ENCODE measurements at regions not wholly inside any gene's neighbourhood (a gene's known extent, or its start where the extent isn't known, plus 50 kb on each side); places are given as distances from the start of the nearest gene placed in this dataset.

DNA sequence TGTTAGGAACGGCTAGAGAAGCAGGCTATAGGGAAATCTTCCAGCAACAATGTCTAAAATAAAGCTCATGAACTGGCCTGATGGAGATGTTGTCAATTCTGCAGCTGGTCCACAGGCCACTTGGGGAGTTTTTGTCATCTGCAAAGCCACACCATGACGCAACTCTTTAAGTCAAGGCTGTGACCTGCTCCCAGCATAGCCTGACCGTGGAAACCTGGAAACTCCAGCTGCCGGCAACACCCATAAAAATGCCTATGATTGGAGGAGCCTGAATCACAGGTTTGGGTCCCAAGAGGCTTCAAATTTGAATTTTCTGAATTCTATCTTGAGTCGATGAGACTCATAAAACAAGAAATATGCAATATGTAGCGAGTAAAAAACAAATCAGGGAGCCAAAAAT lies 969.2 kb upstream of the PRKX start:
- TF ChIP-seq, protein P1, sequence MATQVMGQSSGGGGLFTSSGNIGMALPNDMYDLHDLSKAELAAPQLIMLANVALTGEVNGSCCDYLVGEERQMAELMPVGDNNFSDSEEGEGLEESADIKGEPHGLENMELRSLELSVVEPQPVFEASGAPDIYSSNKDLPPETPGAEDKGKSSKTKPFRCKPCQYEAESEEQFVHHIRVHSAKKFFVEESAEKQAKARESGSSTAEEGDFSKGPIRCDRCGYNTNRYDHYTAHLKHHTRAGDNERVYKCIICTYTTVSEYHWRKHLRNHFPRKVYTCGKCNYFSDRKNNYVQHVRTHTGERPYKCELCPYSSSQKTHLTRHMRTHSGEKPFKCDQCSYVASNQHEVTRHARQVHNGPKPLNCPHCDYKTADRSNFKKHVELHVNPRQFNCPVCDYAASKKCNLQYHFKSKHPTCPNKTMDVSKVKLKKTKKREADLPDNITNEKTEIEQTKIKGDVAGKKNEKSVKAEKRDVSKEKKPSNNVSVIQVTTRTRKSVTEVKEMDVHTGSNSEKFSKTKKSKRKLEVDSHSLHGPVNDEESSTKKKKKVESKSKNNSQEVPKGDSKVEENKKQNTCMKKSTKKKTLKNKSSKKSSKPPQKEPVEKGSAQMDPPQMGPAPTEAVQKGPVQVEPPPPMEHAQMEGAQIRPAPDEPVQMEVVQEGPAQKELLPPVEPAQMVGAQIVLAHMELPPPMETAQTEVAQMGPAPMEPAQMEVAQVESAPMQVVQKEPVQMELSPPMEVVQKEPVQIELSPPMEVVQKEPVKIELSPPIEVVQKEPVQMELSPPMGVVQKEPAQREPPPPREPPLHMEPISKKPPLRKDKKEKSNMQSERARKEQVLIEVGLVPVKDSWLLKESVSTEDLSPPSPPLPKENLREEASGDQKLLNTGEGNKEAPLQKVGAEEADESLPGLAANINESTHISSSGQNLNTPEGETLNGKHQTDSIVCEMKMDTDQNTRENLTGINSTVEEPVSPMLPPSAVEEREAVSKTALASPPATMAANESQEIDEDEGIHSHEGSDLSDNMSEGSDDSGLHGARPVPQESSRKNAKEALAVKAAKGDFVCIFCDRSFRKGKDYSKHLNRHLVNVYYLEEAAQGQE (IDR thresholded peaks at IDR 0.05; ENCODE audit: insufficient read depth in 1 of 2, low read depth in 2 of 2, low read length in 2 of 2) = no peak
- TF ChIP-seq FOXP2 (optimal IDR thresholded peaks at IDR 0.05; ENCODE audit: borderline replicate concordance, extremely low read depth, extremely low read length, insufficient read depth) (no peak), SIN3A (IDR thresholded peaks at IDR 0.05; ENCODE audit: borderline replicate concordance, insufficient read depth, low read length) (no peak), POLR2AphosphoS5 (IDR thresholded peaks at IDR 0.05; ENCODE audit: low read depth, low read length) (no peak), TAF1 (IDR thresholded peaks at IDR 0.05; ENCODE audit: borderline replicate concordance, insufficient read depth, low read length) (no peak)

DNA sequence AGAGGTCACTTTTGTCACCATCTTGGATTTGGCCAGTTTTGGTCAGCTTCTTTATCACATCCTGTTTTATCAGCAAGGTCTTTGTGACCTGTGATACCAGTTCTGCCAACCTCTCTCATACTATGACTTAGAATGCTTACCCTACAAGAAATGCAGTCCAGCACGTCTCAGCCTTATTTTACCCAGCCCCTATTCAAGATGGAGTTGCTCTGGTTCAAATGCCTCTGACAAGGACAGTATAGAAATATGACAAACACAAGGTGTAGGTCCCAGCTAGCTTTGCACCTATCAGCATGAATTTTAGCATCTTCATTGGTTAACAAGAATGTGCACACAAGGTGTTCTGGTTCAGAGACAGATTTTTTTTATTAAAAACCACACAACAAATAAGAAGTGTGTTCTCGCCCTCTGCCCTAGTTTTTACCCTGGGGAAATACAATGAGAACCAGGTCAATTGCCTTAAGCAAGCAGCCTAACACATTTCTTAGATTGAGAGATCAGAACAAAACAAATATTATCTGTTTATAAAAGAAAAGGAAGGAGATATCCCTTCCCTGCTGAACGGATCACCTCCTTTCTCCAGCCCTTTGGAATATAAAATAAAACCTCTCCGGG lies 962.3 kb upstream of the PRKX start:
- no peak for TF ChIP-seq TAF1 (IDR thresholded peaks at IDR 0.05; ENCODE audit: borderline replicate concordance, insufficient read depth, low read length)
- TF ChIP-seq POLR2AphosphoS5 (IDR thresholded peaks at IDR 0.05; ENCODE audit: low read depth, low read length) = no peak
- no peak for TF ChIP-seq FOXP2 (optimal IDR thresholded peaks at IDR 0.05; ENCODE audit: borderline replicate concordance, extremely low read depth, extremely low read length, insufficient read depth)
- TF ChIP-seq, protein P1 (IDR thresholded peaks at IDR 0.05; ENCODE audit: insufficient read depth in 1 of 2, low read depth in 2 of 2, low read length in 2 of 2) = no peak
- TF ChIP-seq SIN3A (IDR thresholded peaks at IDR 0.05; ENCODE audit: borderline replicate concordance, insufficient read depth, low read length) = no peak

DNA sequence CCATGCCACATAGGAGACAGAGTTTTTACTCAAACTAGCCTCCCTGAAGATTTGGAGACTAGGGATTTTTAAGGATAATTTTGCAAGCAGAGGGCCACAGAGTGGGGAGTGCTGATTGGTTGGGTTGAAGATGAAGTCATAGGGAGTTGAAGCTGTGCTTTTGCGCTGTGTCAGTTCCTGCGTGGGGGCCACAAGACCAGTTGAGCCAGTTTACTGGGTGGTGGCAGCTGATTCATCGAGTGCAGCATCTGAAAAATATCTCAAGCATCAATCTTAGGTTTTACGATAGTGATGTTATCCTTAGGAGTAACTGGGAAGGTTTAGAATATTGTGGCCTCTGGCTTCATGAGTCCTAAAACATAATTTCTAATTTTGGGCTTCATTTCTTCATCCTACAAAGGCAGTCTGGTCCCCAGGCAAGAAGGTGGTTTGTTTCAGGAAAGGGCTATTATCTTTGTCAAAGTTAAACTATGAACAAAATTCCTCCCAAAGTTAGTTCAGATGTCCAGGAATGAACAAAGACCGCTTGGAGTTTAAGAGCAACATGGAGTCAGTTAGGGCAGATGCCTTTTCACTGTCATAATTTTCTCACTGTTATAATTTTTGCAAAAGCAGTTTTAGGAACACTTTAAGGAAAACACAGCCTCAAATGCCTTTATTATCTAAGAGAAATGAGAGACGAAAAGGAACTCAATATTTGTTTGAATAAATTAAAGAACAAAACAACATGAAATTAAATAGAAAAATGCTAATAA lies 960.8 kb upstream of the PRKX start:
- no peak for TF ChIP-seq TAF1 (IDR thresholded peaks at IDR 0.05; ENCODE audit: borderline replicate concordance, insufficient read depth, low read length)
- TF ChIP-seq, protein P1 (IDR thresholded peaks at IDR 0.05; ENCODE audit: insufficient read depth in 1 of 2, low read depth in 2 of 2, low read length in 2 of 2) = no peak
- TF ChIP-seq POLR2AphosphoS5 (IDR thresholded peaks at IDR 0.05; ENCODE audit: low read depth, low read length) = no peak
- no peak for TF ChIP-seq SIN3A (IDR thresholded peaks at IDR 0.05; ENCODE audit: borderline replicate concordance, insufficient read depth, low read length)
- no peak for TF ChIP-seq FOXP2 (optimal IDR thresholded peaks at IDR 0.05; ENCODE audit: borderline replicate concordance, extremely low read depth, extremely low read length, insufficient read depth)

DNA sequence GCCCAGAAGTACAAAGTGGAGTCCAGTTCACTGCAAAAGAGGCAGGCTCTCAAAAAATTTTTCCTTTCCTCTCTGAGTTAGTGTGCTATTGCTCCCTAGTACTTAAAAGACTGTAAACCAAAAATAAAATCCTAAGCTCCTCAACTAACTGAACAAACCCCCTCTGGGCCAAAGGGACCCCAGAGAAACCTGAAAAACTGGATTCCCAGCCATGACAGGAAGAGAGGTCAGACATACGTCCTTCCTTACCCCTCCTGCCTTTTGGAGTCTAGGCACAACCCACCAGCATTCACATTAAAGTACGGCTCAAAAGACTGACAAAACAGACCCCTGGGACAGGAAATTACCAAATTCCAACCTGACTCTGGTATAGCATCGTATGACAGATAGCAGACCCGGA lies 957.9 kb upstream of the PRKX start:
- TF ChIP-seq, protein P1 (IDR thresholded peaks at IDR 0.05; ENCODE audit: insufficient read depth in 1 of 2, low read depth in 2 of 2, low read length in 2 of 2) = no peak
- TF ChIP-seq TAF1 (IDR thresholded peaks at IDR 0.05; ENCODE audit: borderline replicate concordance, insufficient read depth, low read length) = no peak
- TF ChIP-seq FOXP2 (optimal IDR thresholded peaks at IDR 0.05; ENCODE audit: borderline replicate concordance, extremely low read depth, extremely low read length, insufficient read depth) = no peak
- TF ChIP-seq POLR2AphosphoS5 (IDR thresholded peaks at IDR 0.05; ENCODE audit: low read depth, low read length) = no peak
- TF ChIP-seq SIN3A (IDR thresholded peaks at IDR 0.05; ENCODE audit: borderline replicate concordance, insufficient read depth, low read length) = no peak

All from PFSK-1 (cell line).